ENCODE measurements at regions not wholly inside any gene's neighbourhood (a gene's known extent, or its start where the extent isn't known, plus 50 kb on each side); places are given as distances from the start of the nearest gene placed in this dataset.

DNA sequence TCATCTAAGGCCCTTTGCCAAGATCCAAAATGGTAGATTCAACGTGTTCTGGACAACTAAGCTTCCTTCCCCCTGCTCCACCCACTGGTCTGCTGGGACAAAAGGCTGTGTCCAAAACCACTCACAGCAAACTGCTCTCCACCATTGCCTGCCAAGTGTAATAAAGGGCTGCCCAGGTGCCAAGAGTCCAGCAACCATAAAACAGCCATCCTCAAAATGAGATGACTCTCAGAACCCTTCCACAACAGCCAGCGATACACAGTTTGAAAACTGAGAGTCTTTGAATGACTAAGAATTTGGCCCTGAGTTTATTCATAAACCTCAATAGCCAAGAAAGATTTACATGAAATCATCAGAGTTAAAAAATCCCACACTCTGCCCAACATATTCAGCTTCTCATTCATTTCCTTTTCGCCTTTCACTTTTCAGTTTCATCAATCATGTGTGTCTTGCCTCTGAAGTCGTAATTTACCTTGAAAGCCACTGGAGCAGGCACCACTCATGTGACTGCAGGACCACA, 658.1 kb upstream of the MGMT start:
- no peak for DNase-seq (ENCODE audit: low spot score)

GRCh38 chr10:128811511-128811910, 655.5 kb upstream of the MGMT start:
- DNase-seq (ENCODE audit: low spot score): no peak

- DNase-seq (ENCODE audit: low spot score): no peak
Observed at GRCh38 chr10:128812000-128812399, 655.0 kb upstream of the MGMT start.

DNA sequence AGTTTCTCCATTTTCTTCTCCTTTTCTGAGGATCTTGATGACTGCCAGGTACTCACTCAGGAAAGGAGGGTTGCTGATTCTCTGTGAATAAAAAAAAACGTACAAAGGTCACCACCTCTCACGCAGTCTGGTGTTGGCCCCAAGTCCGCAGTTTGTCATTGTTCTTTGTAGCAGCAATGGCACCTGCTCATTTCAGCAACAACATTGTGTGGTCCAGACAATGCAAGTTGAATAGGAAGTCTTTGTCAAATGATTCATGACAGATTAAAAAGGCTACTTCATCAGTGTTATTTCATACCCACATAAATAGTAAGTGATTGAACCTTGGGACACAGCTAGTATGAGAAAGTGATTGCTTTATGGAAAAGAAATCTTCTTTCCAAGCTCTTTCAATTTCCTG, 653.5 kb upstream of the MGMT start:
- DNase-seq (ENCODE audit: low spot score): no peak

DNA sequence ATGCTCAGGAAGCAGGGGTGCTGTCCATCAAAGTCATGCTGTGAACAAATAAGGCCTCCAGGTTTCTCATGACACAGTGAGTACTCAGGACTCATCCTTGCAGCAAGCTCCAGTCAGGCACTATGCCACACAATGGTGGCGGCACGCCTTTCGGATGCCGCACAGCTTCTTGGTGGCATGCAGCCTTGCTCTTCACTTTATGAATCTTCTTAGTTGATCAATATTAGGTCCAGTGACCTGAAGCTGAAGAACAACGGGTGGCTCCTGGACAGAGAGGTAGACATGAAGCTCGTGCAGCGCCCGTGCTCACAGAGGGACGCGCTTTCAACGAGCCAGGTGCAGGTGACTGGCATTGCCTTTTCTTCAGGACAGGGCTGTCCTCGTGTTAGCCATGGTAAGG, 653.0 kb upstream of the MGMT start:
- no peak for DNase-seq (ENCODE audit: low spot score)

- DNase-seq (ENCODE audit: low spot score): no peak
Observed at GRCh38 chr10:128814782-128815181, 652.3 kb upstream of the MGMT start.

- no peak for DNase-seq (ENCODE audit: low spot score)
Observed at GRCh38 chr10:128816726-128817125, 650.3 kb upstream of the MGMT start.

DNA sequence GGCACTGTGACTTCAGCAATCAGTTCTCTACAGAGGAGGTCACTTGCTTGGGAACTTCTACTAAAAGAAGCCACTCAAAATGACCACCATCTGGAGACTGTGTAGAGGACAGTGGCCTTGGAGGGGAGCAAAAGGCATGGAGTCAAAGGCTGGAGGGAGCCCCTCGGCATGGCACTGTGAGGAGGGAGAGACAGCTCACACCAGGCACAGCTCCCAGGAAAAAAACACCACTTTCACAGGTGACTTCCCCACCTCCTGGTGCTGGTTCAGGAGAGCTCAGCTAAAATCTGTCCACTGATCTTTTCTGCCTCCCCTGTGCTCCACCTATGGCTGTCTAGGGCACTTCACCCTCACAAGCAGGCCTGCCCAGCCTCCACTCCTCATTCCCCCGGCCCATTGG, 649.4 kb upstream of the MGMT start:
- DNase-seq (ENCODE audit: low spot score): no peak

- no peak for DNase-seq (ENCODE audit: low spot score)
Observed at GRCh38 chr10:128820663-128821062, 646.4 kb upstream of the MGMT start.

GRCh38 chr10:128823201-128823600, 643.8 kb upstream of the MGMT start:
- no peak for DNase-seq (ENCODE audit: low spot score)

- no peak for DNase-seq (ENCODE audit: low spot score)
Observed at GRCh38 chr10:128825626-128826025, 641.4 kb upstream of the MGMT start.

DNA sequence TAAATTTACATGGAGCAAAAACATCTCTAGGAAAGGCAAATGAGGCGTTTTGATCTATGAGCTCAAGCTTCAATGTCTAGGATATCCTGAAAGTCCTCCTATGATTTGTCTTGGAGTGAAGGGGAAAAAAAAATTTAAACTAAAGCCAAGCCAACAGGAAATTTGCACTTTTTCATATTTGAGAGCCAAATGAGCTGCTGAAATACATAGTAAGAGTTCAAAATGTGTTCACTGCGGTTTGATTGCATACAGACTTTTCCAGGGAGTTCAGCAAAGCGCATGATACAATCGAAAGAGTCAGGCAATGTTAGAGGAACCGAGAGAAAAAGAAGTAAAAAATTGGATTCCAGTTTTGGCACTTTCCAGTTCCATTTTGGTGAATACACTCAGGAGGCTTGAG, 633.4 kb upstream of the MGMT start:
- no peak for DNase-seq (ENCODE audit: low spot score)

DNA sequence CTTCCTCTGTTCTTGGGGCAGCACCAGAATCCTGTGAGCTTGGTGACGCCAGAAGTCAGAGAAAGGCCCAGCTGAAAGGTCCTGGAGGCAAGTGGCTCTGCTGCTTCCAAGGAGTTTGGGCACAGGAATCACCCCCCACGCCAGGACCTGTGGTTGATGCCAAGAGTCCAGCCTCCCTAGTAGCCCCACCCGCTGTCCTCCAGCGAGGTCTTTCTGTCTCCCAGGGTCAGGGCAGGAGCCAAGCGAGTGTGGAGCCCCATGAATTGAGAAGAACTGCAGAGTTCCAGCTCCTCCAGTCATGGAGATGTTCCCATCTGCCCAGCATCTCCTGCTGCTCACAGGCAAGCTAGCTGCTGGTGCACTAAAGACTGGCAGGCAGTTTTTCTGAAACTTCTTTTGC, 631.7 kb upstream of the MGMT start:
- no peak for DNase-seq (ENCODE audit: low spot score)

GRCh38 chr10:128837478-128837877, 629.6 kb upstream of the MGMT start:
- DNase-seq (ENCODE audit: low spot score): no peak

GRCh38 chr10:128839134-128839533, 627.9 kb upstream of the MGMT start:
- DNase-seq (ENCODE audit: low spot score): no peak

DNA sequence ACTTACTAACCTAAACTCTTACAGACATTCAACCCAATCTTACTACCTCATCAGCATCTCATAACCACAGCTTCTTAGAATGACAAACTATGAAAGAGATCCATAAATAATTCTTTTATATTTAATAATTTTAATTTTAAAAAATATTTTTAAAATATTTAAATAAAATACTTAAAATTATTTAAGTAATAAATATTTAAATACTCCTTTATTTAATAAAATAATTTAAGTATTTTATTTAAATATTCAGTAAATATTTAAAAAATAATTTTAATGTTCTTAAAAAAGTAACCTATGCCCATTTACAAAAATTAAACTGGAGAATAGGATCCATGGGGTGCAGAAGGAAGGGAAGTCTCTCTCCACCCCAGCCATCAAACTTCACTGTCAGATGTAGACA, 627.3 kb upstream of the MGMT start:
- no peak for DNase-seq (ENCODE audit: low spot score)

- DNase-seq (ENCODE audit: low spot score): no peak
Observed at GRCh38 chr10:128843972-128844371, 623.1 kb upstream of the MGMT start.

- DNase-seq (ENCODE audit: low spot score): no peak
Observed at GRCh38 chr10:128846927-128847326, 620.1 kb upstream of the MGMT start.

GRCh38 chr10:128848810-128849209, 618.2 kb upstream of the MGMT start:
- no peak for DNase-seq (ENCODE audit: low spot score)

DNA sequence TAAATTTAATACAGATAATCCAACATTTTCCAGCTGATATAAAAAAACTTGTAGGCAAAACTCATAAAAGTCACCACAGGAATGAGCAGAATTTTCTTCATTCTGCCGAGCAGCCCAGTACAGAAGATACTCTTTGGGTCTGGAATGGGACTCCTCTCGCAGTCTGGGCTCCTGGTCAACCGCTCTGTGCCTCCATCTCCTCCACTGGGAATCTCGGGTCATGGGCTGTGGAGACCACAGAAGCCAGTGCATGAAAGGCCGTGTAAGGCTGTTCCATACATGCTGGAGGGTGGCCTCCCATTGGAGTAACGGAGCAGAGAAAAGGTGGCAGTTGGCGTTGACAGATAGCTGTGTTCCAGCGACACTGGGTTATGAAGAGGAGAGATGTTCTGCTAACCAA, 616.4 kb upstream of the MGMT start:
- DNase-seq (ENCODE audit: low spot score): no peak

- DNase-seq (ENCODE audit: low spot score): no peak
Observed at GRCh38 chr10:128851281-128851680, 615.8 kb upstream of the MGMT start.

- no peak for DNase-seq (ENCODE audit: low spot score)
Observed at GRCh38 chr10:128851726-128852125, 615.3 kb upstream of the MGMT start.

DNA sequence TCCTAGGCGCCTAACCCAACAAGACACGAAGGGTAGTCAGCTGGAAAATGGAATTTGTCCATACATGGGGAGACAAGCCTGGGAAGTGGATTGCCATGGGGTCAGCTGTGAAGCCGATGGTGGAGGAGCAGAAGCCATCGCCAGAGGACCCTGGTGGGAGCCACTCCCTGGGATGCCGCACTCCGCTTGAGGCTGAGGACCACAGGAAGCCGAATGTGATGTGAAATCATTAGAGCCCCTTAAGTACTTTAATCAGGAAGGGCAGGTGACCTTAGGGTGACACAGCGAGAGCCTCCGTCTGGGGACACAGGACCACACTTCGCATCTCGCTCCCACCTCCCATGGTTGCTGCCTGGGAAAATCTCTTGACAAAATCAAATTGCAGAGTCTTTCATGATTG, 614.6 kb upstream of the MGMT start:
- no peak for DNase-seq (ENCODE audit: low spot score)

DNA sequence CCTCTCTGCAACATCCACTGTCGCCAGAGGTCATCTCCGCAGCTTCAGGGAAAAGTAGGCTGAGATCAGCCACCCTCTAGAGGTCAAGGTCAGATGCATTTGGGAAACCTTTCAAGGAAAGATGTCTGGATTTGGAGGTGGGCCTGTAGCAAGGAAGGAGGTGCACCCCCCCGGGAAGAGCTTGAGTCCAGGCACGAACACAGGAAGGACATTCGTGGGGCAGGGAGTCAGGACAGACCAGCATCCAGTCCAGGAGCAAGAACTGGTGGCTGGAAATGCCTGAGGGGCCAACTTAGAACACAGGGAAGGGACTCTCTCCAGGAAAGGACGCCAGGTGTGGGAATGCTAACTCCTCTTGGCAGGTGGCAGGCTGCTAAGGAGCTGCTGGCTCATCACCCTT, 614.1 kb upstream of the MGMT start:
- no peak for DNase-seq (ENCODE audit: low spot score)

GRCh38 chr10:128853537-128853936, 613.5 kb upstream of the MGMT start:
- DNase-seq (ENCODE audit: low spot score): no peak

Data from hematopoietic multipotent progenitor cell treated with erythropoietin and hydrocortisone succinate and interleukin-3 and kit ligand, for 17 days (in vitro differentiated cells).